GM10266 (cell line): ENCODE measurements at regions not wholly inside any gene's neighbourhood (a gene's known extent, or its start where the extent isn't known, plus 50 kb on each side); places are given as distances from the start of the nearest gene placed in this dataset.

Experiments
- DNase-seq: peaks from one replicate; pipeline ENCODE4 v3.0.0; 2012; ENCODE audit errors: extremely low spot score
- CTCF ChIP-seq: IDR thresholded peaks from 2 replicates; pipeline ENCODE4 v1.5.1; 2012; ENCODE audit warnings: mild to moderate bottlenecking, low read depth; ENCODE audit not compliant: control insufficient read depth, insufficient read depth; ENCODE audit errors: missing control alignments

- no peak for TF ChIP-seq CTCF
- DNase-seq: no peak
These were observed 100.2 kb upstream of the MYCN start for GRCh38 chr2:15840148-15840547.

GRCh38 chr2:15840969-15841368, 99.4 kb upstream of the MYCN start:
- DNase-seq: no peak
- TF ChIP-seq CTCF: no peak

- no peak for TF ChIP-seq CTCF
- DNase-seq: no peak
These were observed 98.4 kb upstream of the MYCN start for GRCh38 chr2:15841776-15842560.

- DNase-seq: no peak
- TF ChIP-seq CTCF: no peak
These were observed 97.3 kb upstream of the MYCN start for GRCh38 chr2:15842758-15843666.

- TF ChIP-seq CTCF: no peak
- no peak for DNase-seq
These were observed 96.0 kb upstream of the MYCN start for GRCh38 chr2:15844211-15844801.

GRCh38 chr2:15845294-15845693, 95.1 kb upstream of the MYCN start:
- TF ChIP-seq CTCF: no peak
- DNase-seq: no peak
